Neural cell (in vitro differentiated cells): ENCODE measurements at regions not wholly inside any gene's neighbourhood (a gene's known extent, or its start where the extent isn't known, plus 50 kb on each side); places are given as distances from the start of the nearest gene placed in this dataset.

Experiments used
- H2AFZ ChIP-seq: fragments of 200-600, 300-800 bp; sonication (generic), shearing (Covaris generic); 2 replicates; pipeline ENCODE4 v1.6.0; 2014; ENCODE audit warnings: low read depth, mild to moderate bottlenecking, antibody characterized with exemption, low read length, moderate library complexity
- H3F3A ChIP-seq: fragments of 200-600 bp; shearing (Covaris generic); 2 replicates; pipeline ENCODE4 v1.6.1; 2016; ENCODE audit warnings: mild to moderate bottlenecking, moderate library complexity, mixed read lengths, antibody characterized with exemption, low read length; ENCODE audit not compliant: insufficient read depth, poor library complexity, severe bottlenecking
- H3K27ac ChIP-seq: fragments of 200-600, 300-800 bp; sonication (generic), shearing (Covaris generic); 2 replicates; pipeline ENCODE4 v1.5.1; 2014; ENCODE audit warnings: mild to moderate bottlenecking, low read length, moderate library complexity
- H3K27me3 ChIP-seq: fragments of 300-800, 200-600 bp; sonication (generic), shearing (Covaris generic); 2 replicates; pipeline ENCODE4 v1.6.0; 2014; ENCODE audit warnings: mild to moderate bottlenecking, low read depth, low read length, moderate library complexity; ENCODE audit not compliant: insufficient read depth
- H3K36me3 ChIP-seq: fragments of 300-800, 200-600 bp; sonication (generic), shearing (Covaris generic); 2 replicates; pipeline ENCODE4 v1.5.1; 2014; ENCODE audit warnings: mild to moderate bottlenecking, antibody characterized with exemption, low read length, moderate library complexity; ENCODE audit not compliant: insufficient read depth
- H3K4me2 ChIP-seq: fragments of 300-800, 200-600 bp; sonication (generic), shearing (Covaris generic); 2 replicates; pipeline ENCODE4 v1.6.0; 2014; ENCODE audit warnings: mild to moderate bottlenecking, low read length
- H3K4me3 ChIP-seq: fragments of 300-800, 200-600 bp; sonication (generic), shearing (Covaris generic); 2 replicates; pipeline ENCODE4 v1.5.1; 2014; ENCODE audit warnings: mild to moderate bottlenecking, low read length, moderate library complexity
- H3K79me2 ChIP-seq: fragments of 200-600 bp; shearing (Covaris generic); replicated peaks from 2 replicates; pipeline ENCODE4 v1.6.0; 2014; ENCODE audit warnings: mild to moderate bottlenecking, low read length, moderate library complexity; ENCODE audit not compliant: insufficient read depth
- H3K9ac ChIP-seq: fragments of 300-800, 200-600 bp; sonication (generic), shearing (Covaris generic); 2 replicates; pipeline ENCODE4 v1.6.1; 2016; ENCODE audit warnings: mild to moderate bottlenecking, low read length, mixed read lengths
- H3K9me2 ChIP-seq: fragments of 200-600 bp; shearing (Covaris generic); 2 replicates; pipeline ENCODE4 v1.6.1; 2016; ENCODE audit warnings: mild to moderate bottlenecking, low read length, mixed read lengths; ENCODE audit not compliant: insufficient read depth
- H3K9me3 ChIP-seq: fragments of 200-600, 300-800 bp; sonication (generic), shearing (Covaris generic); 2 replicates; pipeline ENCODE4 v1.6.1; 2016; ENCODE audit warnings: mild to moderate bottlenecking, mixed run types, low read length, moderate library complexity, mixed read lengths
- H4K20me1 ChIP-seq: fragments of 200-600 bp; shearing (Covaris generic); 2 replicates; pipeline ENCODE4 v1.6.1; 2016; ENCODE audit warnings: mild to moderate bottlenecking, mixed run types; ENCODE audit not compliant: insufficient read depth
- CTCF ChIP-seq: fragments of 450-650 bp; IDR thresholded peaks from 2 replicates; pipeline ENCODE4 v1.5.1; 2014; ENCODE audit warnings: antibody characterized with exemption, mild to moderate bottlenecking, moderate library complexity; ENCODE audit not compliant: poor library complexity, severe bottlenecking
- EP300 ChIP-seq: fragments of 450-650 bp; conservative IDR thresholded peaks from 2 replicates; pipeline ENCODE4 v1.6.1; 2014; ENCODE audit warnings: antibody characterized with exemption, mild to moderate bottlenecking, moderate library complexity; ENCODE audit not compliant: poor library complexity, severe bottlenecking
- EZH2 ChIP-seq: fragments of 200-600, 300-800 bp; shearing (Covaris generic), sonication (generic); IDR thresholded peaks from 2 replicates; pipeline ENCODE4 v1.6.1; 2014; ENCODE audit warnings: antibody characterized with exemption, low read length, borderline replicate concordance, mild to moderate bottlenecking; ENCODE audit not compliant: insufficient read depth, poor library complexity, severe bottlenecking
- MXI1 ChIP-seq: fragments of 450-650 bp; conservative IDR thresholded peaks from 2 replicates; pipeline ENCODE4 v1.6.1; 2014; ENCODE audit warnings: antibody characterized with exemption, mild to moderate bottlenecking; ENCODE audit not compliant: poor library complexity, severe bottlenecking
- POLR2AphosphoS5 ChIP-seq: IDR thresholded peaks from 2 replicates; pipeline ENCODE4 v1.6.1; 2012
- RAD21 ChIP-seq: fragments of 450-650 bp; conservative IDR thresholded peaks from 2 replicates; pipeline ENCODE4 v1.6.1; 2014; ENCODE audit warnings: antibody characterized with exemption, mild to moderate bottlenecking, moderate library complexity
- REST ChIP-seq: IDR thresholded peaks from 2 replicates; pipeline ENCODE4 v1.6.1; 2012; ENCODE audit warnings: borderline replicate concordance
- SMC3 ChIP-seq: fragments of 450-650 bp; conservative IDR thresholded peaks from 2 replicates; pipeline ENCODE4 v1.6.1; 2014; ENCODE audit warnings: antibody characterized with exemption, mild to moderate bottlenecking, moderate library complexity; ENCODE audit not compliant: poor library complexity
- TAF1 ChIP-seq: IDR thresholded peaks from 2 replicates; pipeline ENCODE4 v1.6.1; 2012; ENCODE audit warnings: low read depth

GRCh38 chr14:29320286-29320685 is 553.7 kb downstream of the FOXG1 start:
- H3K27me3 ChIP-seq: no peaks in the 10 kb centered on the region
- no peaks in the 10 kb centered on the region for H4K20me1 ChIP-seq
- no peak overlapping the region for H3K9ac ChIP-seq
- no peaks in the 10 kb centered on the region for H3K79me2 ChIP-seq
- no peak overlapping the region for H3K27ac ChIP-seq
- TF ChIP-seq RAD21 (no peak), REST (no peak), CTCF (no peak), MXI1 (no peak), EZH2 (no peak), POLR2AphosphoS5 (no peak), TAF1 (no peak), SMC3 (no peak), EP300 (no peak)
- no peaks in the 10 kb centered on the region for H3F3A ChIP-seq
- no peak overlapping the region for H3K4me3 ChIP-seq
- H2AFZ ChIP-seq: no peak overlapping the region
- no peaks in the 10 kb centered on the region for H3K9me3 ChIP-seq
- no peaks in the 10 kb centered on the region for H3K36me3 ChIP-seq
- no peaks in the 10 kb centered on the region for H3K9me2 ChIP-seq
- no peak overlapping the region for H3K4me2 ChIP-seq

- Histone ChIP-seq H3K9ac (no peak overlapping the region), H3F3A (no peaks in the 10 kb centered on the region), H2AFZ (no peak overlapping the region), H3K4me2 (no peak overlapping the region), H3K9me2 (no peaks in the 10 kb centered on the region), H3K79me2 (no peaks in the 10 kb centered on the region), H3K27ac (no peak overlapping the region), H3K27me3 (no peaks in the 10 kb centered on the region), H3K9me3 (no peaks in the 10 kb centered on the region), H3K36me3 (no peaks in the 10 kb centered on the region), H4K20me1 (no peaks in the 10 kb centered on the region), H3K4me3 (no peak overlapping the region)
- no peak for TF ChIP-seq TAF1
- no peak for TF ChIP-seq MXI1
- no peak for TF ChIP-seq CTCF
- TF ChIP-seq SMC3: no peak
- TF ChIP-seq EZH2: no peak
- TF ChIP-seq POLR2AphosphoS5: no peak
- TF ChIP-seq EP300: no peak
- no peak for TF ChIP-seq REST
These were observed 555.1 kb downstream of the FOXG1 start for GRCh38 chr14:29321646-29322045.
